GM23338 (cell line): ENCODE measurements at regions not wholly inside any gene's neighbourhood (a gene's known extent, or its start where the extent isn't known, plus 50 kb on each side); places are given as distances from the start of the nearest gene placed in this dataset.

Source experiments
- CREB1 ChIP-seq: fragments of 250-450 bp; sonication (Bioruptor Pico); IDR thresholded peaks from 2 replicates; pipeline ENCODE4 v1.5.0; 2020; ENCODE audit warnings: low read depth, mild to moderate bottlenecking, moderate library complexity
- CTCF ChIP-seq, 2 experiments: fragments of 200-600 bp in 1 of 2; sonication (generic) in 1 of 2; conservative IDR thresholded peaks; 2 replicates each; pipeline versions ENCODE4 v1.5.1 to v1.6.1; 2016 to 2017; ENCODE audit warnings: antibody characterized with exemption in 2 of 2, low read depth in 2 of 2, mild to moderate bottlenecking in 2 of 2, moderate library complexity in 1 of 2
- EZH2 ChIP-seq: fragments of 200-600 bp; sonication (generic); IDR thresholded peaks from one replicate; pipeline ENCODE4 v1.8.0; 2017; ENCODE audit warnings: antibody characterized with exemption, mild to moderate bottlenecking, low read depth; ENCODE audit not compliant: unreplicated experiment
- EZH2phosphoT487 ChIP-seq: fragments of 200-600 bp; sonication (generic); IDR thresholded peaks from one replicate; pipeline ENCODE4 v1.8.1; 2018; ENCODE audit warnings: antibody characterized with exemption; ENCODE audit not compliant: unreplicated experiment
- JUNB ChIP-seq: IDR thresholded peaks from one replicate; pipeline ENCODE4 v1.6.1; 2016; ENCODE audit warnings: antibody characterized with exemption; ENCODE audit not compliant: unreplicated experiment
- NANOG ChIP-seq: IDR thresholded peaks from 2 replicates; pipeline ENCODE4 v1.6.1; 2016; ENCODE audit warnings: antibody characterized with exemption, borderline replicate concordance
- POLR2AphosphoS5 ChIP-seq: IDR thresholded peaks from 2 replicates; pipeline ENCODE4 v1.6.1; 2016; ENCODE audit warnings: antibody characterized with exemption, low read depth
- TF ChIP-seq, protein P1 (sequence below): IDR thresholded peaks from one replicate; pipeline ENCODE4 v1.6.1; 2018; ENCODE audit warnings: antibody characterized with exemption; ENCODE audit not compliant: unreplicated experiment
- TF ChIP-seq, protein P2 (sequence below): IDR thresholded peaks from 2 replicates; pipeline ENCODE4 v1.6.1; 2016; ENCODE audit warnings: antibody characterized with exemption

- no peak for TF ChIP-seq CTCF (conservative IDR thresholded peaks at IDR 0.05; ENCODE audit: low read depth in 2 of 2)
- TF ChIP-seq, protein P1, sequence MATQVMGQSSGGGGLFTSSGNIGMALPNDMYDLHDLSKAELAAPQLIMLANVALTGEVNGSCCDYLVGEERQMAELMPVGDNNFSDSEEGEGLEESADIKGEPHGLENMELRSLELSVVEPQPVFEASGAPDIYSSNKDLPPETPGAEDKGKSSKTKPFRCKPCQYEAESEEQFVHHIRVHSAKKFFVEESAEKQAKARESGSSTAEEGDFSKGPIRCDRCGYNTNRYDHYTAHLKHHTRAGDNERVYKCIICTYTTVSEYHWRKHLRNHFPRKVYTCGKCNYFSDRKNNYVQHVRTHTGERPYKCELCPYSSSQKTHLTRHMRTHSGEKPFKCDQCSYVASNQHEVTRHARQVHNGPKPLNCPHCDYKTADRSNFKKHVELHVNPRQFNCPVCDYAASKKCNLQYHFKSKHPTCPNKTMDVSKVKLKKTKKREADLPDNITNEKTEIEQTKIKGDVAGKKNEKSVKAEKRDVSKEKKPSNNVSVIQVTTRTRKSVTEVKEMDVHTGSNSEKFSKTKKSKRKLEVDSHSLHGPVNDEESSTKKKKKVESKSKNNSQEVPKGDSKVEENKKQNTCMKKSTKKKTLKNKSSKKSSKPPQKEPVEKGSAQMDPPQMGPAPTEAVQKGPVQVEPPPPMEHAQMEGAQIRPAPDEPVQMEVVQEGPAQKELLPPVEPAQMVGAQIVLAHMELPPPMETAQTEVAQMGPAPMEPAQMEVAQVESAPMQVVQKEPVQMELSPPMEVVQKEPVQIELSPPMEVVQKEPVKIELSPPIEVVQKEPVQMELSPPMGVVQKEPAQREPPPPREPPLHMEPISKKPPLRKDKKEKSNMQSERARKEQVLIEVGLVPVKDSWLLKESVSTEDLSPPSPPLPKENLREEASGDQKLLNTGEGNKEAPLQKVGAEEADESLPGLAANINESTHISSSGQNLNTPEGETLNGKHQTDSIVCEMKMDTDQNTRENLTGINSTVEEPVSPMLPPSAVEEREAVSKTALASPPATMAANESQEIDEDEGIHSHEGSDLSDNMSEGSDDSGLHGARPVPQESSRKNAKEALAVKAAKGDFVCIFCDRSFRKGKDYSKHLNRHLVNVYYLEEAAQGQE = no peak
- TF ChIP-seq POLR2AphosphoS5 = no peak
- TF ChIP-seq EZH2 = no peak
- TF ChIP-seq EZH2phosphoT487 = no peak
- no peak for TF ChIP-seq CREB1 (CRISPR knock-in tag)
- TF ChIP-seq, protein P2, sequence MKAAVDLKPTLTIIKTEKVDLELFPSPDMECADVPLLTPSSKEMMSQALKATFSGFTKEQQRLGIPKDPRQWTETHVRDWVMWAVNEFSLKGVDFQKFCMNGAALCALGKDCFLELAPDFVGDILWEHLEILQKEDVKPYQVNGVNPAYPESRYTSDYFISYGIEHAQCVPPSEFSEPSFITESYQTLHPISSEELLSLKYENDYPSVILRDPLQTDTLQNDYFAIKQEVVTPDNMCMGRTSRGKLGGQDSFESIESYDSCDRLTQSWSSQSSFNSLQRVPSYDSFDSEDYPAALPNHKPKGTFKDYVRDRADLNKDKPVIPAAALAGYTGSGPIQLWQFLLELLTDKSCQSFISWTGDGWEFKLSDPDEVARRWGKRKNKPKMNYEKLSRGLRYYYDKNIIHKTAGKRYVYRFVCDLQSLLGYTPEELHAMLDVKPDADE = no peak
- no peak for TF ChIP-seq NANOG
- no peak for TF ChIP-seq JUNB
Observed at GRCh38 chr6:163706500-163707087, 292.1 kb downstream of the QKI start.
